Thyroid gland (tissue), 4 donors: ENCODE measurements at regions not wholly inside any gene's neighbourhood (a gene's known extent, or its start where the extent isn't known, plus 50 kb on each side); places are given as distances from the start of the nearest gene placed in this dataset.

Experiments
- DNase-seq, 2 donors: peaks; one replicate each; pipeline ENCODE4 v3.0.0-alpha.2; 2019
- H3K27ac ChIP-seq, 3 donors: fragments of 200-600 bp; sonication (generic); 1 replicate in 2 of 3; 2 replicates in 1 of 3; pipeline ENCODE4 v1.5.1; 2016 to 2019; ENCODE audit warnings: mild to moderate bottlenecking in 1 of 3, moderate library complexity in 1 of 3
- H3K27me3 ChIP-seq: fragments of 200-600 bp; sonication (generic); one replicate; pipeline ENCODE4 v1.5.1; 2019
- H3K36me3 ChIP-seq, 2 donors: fragments of 200-600 bp; sonication (generic); one replicate each; pipeline ENCODE4 v1.5.1; 2016 to 2019
- H3K4me1 ChIP-seq, 2 donors: fragments of 200-600 bp; sonication (generic); one replicate each; pipeline ENCODE4 v1.5.1; 2017 to 2019
- H3K4me3 ChIP-seq, 3 donors: fragments of 200-600 bp; sonication (generic); replicated peaks in 1 of 3; 1 replicate in 2 of 3; 2 replicates in 1 of 3; pipeline ENCODE4 v1.5.1; 2016; ENCODE audit warnings: mild to moderate bottlenecking in 1 of 3
- H3K9me3 ChIP-seq: fragments of 200-600 bp; sonication (generic); one replicate; pipeline ENCODE4 v1.5.1; 2017
- POLR2A ChIP-seq, 2 donors: fragments of 450-650 bp; IDR thresholded peaks; one replicate each; pipeline ENCODE4 v1.6.1; 2017; ENCODE audit warnings: antibody characterized with exemption in 2 of 2, mild to moderate bottlenecking in 2 of 2, moderate library complexity in 1 of 2
- WGBS, 2 donors: methylation state at CpG; one replicate each; pipeline ENCODE4 v1.1.5; 2017; 5-methylcytosine and 5-hydroxymethylcytosine counted together
- intact Hi-C: fragments of 100-400 bp; cut with DNase I; formaldehyde crosslinking; loops from one replicate; pipeline ENCODE4 v1.15.1; 2023
- TF ChIP-seq, protein P1 (sequence below), 6 experiments: fragments of 200-600 bp in 3 of 6; fragments of 450-650 bp in 3 of 6; sonication (generic) in 3 of 6; IDR thresholded peaks; one replicate each; pipeline ENCODE4 v1.5.1; 2016 to 2019; ENCODE audit warnings: antibody characterized with exemption in 6 of 6, mild to moderate bottlenecking in 2 of 6, inconsistent platforms in 1 of 6, moderate library complexity in 1 of 6

DNA sequence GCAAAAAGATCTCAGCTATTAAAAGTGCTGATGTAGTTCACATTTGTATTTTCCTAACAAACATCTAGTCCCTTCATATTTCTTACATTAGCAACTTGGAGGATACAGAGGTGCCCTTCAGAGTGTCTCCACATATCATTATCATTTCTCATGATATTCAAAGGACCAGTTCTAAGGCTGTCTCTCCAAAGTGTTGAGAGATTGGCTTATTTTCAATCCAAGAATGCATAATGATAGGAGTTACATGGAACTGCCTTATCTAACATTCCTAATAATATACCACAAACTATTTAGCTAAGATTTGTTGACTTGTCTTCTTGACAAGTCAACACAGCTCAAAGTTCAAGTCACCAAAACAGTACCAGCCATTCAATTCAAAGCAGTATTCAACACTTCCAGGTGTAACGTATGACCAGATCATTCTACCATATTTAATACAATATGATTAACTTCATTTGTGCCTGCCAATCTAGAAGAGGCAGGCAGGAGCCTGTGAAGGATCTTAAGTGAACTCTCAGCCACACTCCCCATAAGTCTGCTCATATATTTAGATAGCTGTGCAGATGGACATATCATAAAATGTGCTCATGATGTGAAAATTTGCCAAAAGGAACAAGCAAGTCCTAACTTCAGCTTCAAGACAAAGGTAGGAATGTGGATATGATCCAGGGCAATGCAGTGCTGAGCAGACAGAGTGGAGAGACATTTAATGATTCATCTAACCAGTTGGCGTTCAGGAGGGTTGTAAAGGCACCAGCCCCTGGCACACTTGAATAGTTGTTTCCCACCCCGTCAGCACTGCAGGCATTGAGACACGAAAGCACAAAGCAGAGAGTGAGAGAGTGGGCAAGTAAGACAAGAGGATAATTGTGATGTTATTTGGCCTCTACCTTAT lies 108.3 kb downstream of the MTERF1 start:
- DNase-seq = no peak
- Histone ChIP-seq H3K27me3 (no peaks in the 10 kb centered on the region), H3K4me3 (no peak overlapping the region), H3K4me1 (no peaks in the 10 kb centered on the region), H3K27ac (no peak overlapping the region), H3K9me3 (no peaks in the 10 kb centered on the region), H3K36me3 (no peaks in the 10 kb centered on the region)
- TF ChIP-seq, protein P1, sequence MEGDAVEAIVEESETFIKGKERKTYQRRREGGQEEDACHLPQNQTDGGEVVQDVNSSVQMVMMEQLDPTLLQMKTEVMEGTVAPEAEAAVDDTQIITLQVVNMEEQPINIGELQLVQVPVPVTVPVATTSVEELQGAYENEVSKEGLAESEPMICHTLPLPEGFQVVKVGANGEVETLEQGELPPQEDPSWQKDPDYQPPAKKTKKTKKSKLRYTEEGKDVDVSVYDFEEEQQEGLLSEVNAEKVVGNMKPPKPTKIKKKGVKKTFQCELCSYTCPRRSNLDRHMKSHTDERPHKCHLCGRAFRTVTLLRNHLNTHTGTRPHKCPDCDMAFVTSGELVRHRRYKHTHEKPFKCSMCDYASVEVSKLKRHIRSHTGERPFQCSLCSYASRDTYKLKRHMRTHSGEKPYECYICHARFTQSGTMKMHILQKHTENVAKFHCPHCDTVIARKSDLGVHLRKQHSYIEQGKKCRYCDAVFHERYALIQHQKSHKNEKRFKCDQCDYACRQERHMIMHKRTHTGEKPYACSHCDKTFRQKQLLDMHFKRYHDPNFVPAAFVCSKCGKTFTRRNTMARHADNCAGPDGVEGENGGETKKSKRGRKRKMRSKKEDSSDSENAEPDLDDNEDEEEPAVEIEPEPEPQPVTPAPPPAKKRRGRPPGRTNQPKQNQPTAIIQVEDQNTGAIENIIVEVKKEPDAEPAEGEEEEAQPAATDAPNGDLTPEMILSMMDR (IDR thresholded peaks at IDR 0.05) = no peak
- TF ChIP-seq POLR2A (IDR thresholded peaks at IDR 0.05) = no peak
- 78 to 84% methylated on average over 4 of the region's 4 CpGs for WGBS, 2 donors
- intact Hi-C loops = no loop called here

DNA sequence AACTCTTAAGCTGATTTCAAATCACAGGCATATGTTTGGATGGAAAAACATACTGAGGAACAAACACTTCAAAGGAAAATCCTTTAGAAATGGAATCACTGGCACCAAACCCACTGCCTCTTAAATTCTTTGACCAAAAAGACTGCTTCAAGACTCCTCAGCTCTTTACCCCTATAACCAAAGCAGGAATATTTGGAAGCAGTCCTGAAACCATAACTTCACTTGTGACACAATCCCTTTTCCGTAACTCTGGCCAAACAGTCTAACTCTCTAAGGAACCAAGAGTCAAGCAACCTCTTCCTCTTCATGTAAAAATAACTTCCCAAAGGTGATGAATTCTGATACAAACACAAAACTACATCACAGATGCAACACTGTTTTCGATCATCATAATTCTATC lies 104.3 kb downstream of the MTERF1 start:
- WGBS, 2 donors = 83 to 85% methylated on average over 2 of the region's 2 CpGs
- TF ChIP-seq, protein P1 (IDR thresholded peaks at IDR 0.05) = no peak
- no peak for TF ChIP-seq POLR2A (IDR thresholded peaks at IDR 0.05)
- no peaks in the 10 kb centered on the region for H3K27me3 ChIP-seq
- no peaks in the 10 kb centered on the region for H3K4me1 ChIP-seq
- no peaks in the 10 kb centered on the region for H3K9me3 ChIP-seq
- H3K4me3 ChIP-seq = no peak overlapping the region
- no peak for DNase-seq
- intact Hi-C loops = no loop called here
- no peaks in the 10 kb centered on the region for H3K36me3 ChIP-seq
- H3K27ac ChIP-seq = no peak overlapping the region

DNA sequence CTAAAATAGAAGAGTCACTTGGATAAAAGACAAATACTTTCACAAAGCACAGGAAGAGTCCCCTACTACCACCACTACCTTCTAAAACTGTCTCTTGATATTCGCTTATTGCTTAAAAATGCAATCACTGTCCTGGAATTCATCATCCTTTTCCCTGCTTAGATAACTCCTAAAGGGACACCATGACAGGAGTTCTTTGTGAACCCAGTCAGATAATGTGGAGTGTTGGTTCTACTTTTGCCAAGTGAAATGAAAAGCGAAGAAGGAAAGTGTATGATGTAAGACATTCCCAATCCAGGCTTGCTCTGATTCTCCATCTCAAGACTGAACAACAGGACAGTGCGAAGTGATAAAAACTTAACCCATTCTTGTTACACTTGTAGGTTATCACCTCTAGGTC lies 103.0 kb downstream of the MTERF1 start:
- intact Hi-C loops = no loop called here
- WGBS, 2 donors = 95 to 96% methylated on average over 3 of the region's 3 CpGs
- no peaks in the 10 kb centered on the region for H3K36me3 ChIP-seq
- no peak for DNase-seq
- no peak overlapping the region for H3K4me3 ChIP-seq
- no peak overlapping the region for H3K27ac ChIP-seq
- TF ChIP-seq, protein P1 (IDR thresholded peaks at IDR 0.05) = no peak
- no peak for TF ChIP-seq POLR2A (IDR thresholded peaks at IDR 0.05)
- no peaks in the 10 kb centered on the region for H3K9me3 ChIP-seq
- H3K27me3 ChIP-seq = no peaks in the 10 kb centered on the region
- H3K4me1 ChIP-seq = no peaks in the 10 kb centered on the region

DNA sequence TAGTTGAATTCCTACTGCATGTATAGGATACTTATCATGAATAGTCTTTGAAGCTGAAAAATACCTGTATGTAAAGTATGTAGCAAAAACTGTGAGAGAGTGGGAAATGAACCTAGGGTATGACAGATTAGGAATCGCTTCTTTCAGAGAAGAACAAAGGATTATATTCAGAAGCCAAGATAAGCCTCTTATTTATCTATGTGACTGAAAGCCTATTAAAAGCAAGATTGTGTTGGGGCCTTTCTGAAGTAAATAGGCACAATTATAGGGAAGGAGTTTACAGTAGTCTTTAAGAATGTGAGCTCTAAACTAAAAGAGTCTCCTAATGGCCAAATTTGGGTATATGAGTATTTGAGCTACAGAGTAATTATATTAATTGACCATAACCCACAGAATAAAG lies 102.1 kb downstream of the MTERF1 start:
- Histone ChIP-seq H3K27ac (no peak overlapping the region), H3K4me3 (no peak overlapping the region), H3K36me3 (no peaks in the 10 kb centered on the region), H3K27me3 (no peaks in the 10 kb centered on the region), H3K9me3 (no peaks in the 10 kb centered on the region), H3K4me1 (no peaks in the 10 kb centered on the region)
- TF ChIP-seq, protein P1 (IDR thresholded peaks at IDR 0.05) = no peak
- TF ChIP-seq POLR2A (IDR thresholded peaks at IDR 0.05) = no peak
- no peak for DNase-seq
- 86 to 87% methylated on average over 1 of the region's 1 CpG for WGBS, 2 donors
- intact Hi-C loops = no loop called here

DNA sequence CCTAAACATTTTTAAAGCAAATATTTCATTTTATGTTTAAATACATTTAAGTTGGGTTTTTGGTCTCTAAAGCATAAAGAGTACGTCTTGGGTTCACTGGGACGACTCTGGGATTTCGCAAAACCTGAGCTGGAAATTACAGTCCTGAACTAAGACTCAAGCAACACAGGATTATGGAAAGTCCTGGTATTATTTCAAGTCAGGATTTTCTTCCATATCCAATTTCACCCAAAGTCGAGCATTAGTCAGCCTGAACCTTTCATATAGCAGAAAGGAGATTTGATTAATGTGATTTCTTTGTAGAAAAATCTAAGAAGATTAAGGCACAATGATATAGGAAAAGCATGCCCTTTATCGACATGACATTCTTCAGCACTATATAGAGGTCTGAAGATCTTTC lies 100.0 kb downstream of the MTERF1 start:
- no peaks in the 10 kb centered on the region for H3K4me1 ChIP-seq
- H3K9me3 ChIP-seq = no peaks in the 10 kb centered on the region
- no peak overlapping the region for H3K27ac ChIP-seq
- H3K4me3 ChIP-seq = no peak overlapping the region
- TF ChIP-seq, protein P1 (IDR thresholded peaks at IDR 0.05) = no peak
- no peak for TF ChIP-seq POLR2A (IDR thresholded peaks at IDR 0.05)
- no peak for DNase-seq
- 90 to 93% methylated on average over 5 of the region's 5 CpGs for WGBS, 2 donors
- intact Hi-C loops = no loop called here
- H3K27me3 ChIP-seq = no peaks in the 10 kb centered on the region
- no peaks in the 10 kb centered on the region for H3K36me3 ChIP-seq
